Endothelial cell (in vitro differentiated cells): ENCODE measurements at regions not wholly inside any gene's neighbourhood (a gene's known extent, or its start where the extent isn't known, plus 50 kb on each side); places are given as distances from the start of the nearest gene placed in this dataset.
A peak's percentile ranks its signal among the peaks of the same experiment; 100 is the strongest.

Experiments used
- DNase-seq: peaks from one replicate; pipeline ENCODE4 v3.0.0; 2021; ENCODE audit warnings: low spot score
- H3K27ac Mint-ChIP-seq: one replicate; pipeline ENCODE4 v1.8.0; 2021; ENCODE audit warnings: mixed read lengths, inconsistent platforms; ENCODE audit not compliant: unreplicated experiment
- H3K27me3 Mint-ChIP-seq: one replicate; pipeline ENCODE4 v1.8.0; 2021; ENCODE audit warnings: mild to moderate bottlenecking, moderate library complexity, mixed read lengths, inconsistent platforms; ENCODE audit not compliant: unreplicated experiment
- H3K36me3 Mint-ChIP-seq: one replicate; pipeline ENCODE4 v1.8.0; 2021; ENCODE audit warnings: mild to moderate bottlenecking, low read depth, mixed read lengths, inconsistent platforms; ENCODE audit not compliant: unreplicated experiment
- H3K4me1 Mint-ChIP-seq: one replicate; pipeline ENCODE4 v1.8.0; 2021; ENCODE audit warnings: mild to moderate bottlenecking, mixed read lengths, inconsistent platforms; ENCODE audit not compliant: unreplicated experiment
- H3K4me3 Mint-ChIP-seq: one replicate; pipeline ENCODE4 v1.8.0; 2021; ENCODE audit warnings: mild to moderate bottlenecking, mixed read lengths, inconsistent platforms; ENCODE audit not compliant: unreplicated experiment
- H3K9me3 Mint-ChIP-seq: one replicate; pipeline ENCODE4 v1.8.0; 2021; ENCODE audit warnings: mixed read lengths, inconsistent platforms; ENCODE audit not compliant: unreplicated experiment
- TF ChIP-seq, protein P1 (sequence below): fragments of 200-600 bp; sonication (generic); IDR thresholded peaks from one replicate; pipeline ENCODE4 v1.5.0; 2021; ENCODE audit warnings: antibody characterized with exemption; ENCODE audit not compliant: unreplicated experiment

DNA sequence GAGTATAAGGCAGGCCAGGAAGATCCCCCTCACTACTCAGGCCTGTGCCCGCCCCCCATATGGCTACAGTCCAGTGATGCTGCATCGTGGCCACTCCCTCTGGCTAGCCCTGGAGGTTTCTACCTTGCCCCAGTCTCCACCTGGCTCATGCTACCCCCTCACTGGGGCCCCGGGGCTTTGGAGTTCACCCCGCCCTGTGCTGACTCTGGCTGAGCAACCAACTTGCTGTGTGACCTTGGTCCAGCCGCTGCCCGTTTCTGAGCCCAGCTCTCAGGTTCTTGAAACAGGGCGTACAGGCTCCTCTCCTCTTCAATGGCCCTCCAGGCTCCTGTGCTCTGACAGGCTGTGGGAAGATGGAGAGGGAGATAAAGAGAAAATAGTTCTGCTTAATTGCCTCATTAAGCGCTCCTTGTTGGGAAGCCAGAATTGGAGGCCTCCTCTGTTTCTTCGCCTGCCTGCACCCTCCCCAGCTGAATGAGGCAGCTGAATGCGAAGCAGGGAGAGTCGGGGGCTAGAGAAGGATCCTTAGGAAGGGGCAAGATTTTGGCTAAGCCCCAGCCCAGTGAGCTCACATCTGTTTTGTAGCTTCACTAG is 138.2 kb upstream of the NCOR2 start:
- Mint-ChIP-seq H3K4me1 (no peaks in the 10 kb centered on the region), H3K9me3 (no peaks in the 10 kb centered on the region), H3K27ac (no peak overlapping the region), H3K36me3 (peaks cover 3% of the 10 kb centered on the region), H3K4me3 (no peak overlapping the region), H3K27me3 (peaks cover 11% of the 10 kb centered on the region)
- DNase-seq, result no peak
- TF ChIP-seq, protein P1, sequence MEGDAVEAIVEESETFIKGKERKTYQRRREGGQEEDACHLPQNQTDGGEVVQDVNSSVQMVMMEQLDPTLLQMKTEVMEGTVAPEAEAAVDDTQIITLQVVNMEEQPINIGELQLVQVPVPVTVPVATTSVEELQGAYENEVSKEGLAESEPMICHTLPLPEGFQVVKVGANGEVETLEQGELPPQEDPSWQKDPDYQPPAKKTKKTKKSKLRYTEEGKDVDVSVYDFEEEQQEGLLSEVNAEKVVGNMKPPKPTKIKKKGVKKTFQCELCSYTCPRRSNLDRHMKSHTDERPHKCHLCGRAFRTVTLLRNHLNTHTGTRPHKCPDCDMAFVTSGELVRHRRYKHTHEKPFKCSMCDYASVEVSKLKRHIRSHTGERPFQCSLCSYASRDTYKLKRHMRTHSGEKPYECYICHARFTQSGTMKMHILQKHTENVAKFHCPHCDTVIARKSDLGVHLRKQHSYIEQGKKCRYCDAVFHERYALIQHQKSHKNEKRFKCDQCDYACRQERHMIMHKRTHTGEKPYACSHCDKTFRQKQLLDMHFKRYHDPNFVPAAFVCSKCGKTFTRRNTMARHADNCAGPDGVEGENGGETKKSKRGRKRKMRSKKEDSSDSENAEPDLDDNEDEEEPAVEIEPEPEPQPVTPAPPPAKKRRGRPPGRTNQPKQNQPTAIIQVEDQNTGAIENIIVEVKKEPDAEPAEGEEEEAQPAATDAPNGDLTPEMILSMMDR, result no peak

DNA sequence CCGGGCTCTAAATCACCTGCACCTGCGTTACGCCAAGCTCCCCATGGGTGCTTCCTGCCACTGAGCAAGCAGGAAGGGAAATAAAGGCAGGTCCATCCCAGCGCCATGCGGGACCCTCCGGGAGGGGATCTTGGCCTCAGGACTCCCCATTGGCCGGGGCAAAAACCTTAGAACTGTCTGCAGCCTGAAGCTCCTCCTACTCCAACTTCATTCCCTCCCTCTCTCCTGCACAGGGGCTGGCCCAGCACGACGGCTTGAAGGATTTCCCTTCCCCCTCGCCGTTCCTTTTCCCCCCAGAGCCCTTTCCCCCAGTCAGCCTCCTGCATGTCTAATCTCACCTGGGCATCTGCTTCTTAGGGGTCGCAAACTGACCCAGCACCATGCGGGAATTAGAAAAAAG is 137.2 kb upstream of the NCOR2 start:
- no peaks in the 10 kb centered on the region for H3K9me3 Mint-ChIP-seq
- H3K4me3 Mint-ChIP-seq, result no peak overlapping the region
- H3K4me1 Mint-ChIP-seq, result no peaks in the 10 kb centered on the region
- peaks cover 11% of the 10 kb centered on the region for H3K27me3 Mint-ChIP-seq
- no peak overlapping the region for H3K27ac Mint-ChIP-seq
- peaks cover 3% of the 10 kb centered on the region for H3K36me3 Mint-ChIP-seq
- DNase-seq, result no peak
- TF ChIP-seq, protein P1, result no peak

DNA sequence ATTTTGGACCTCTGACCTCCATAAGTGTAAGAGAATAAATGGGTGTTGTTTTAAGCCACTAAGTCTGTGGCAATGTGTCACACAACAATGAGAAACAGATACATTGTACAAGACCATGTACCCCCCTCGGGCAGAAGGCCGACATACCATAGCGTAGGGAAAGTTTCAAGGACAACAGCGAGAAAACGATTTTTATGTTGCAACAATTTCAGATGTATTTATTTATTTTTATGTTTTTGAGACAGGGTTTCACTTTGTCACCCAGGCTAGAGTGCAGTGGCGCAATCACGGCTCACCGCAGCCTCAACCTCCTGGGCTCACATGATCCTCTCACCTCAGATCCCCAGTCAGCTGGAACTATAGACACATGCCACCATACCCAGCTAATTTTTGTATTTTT is 136.4 kb upstream of the NCOR2 start:
- no peak for DNase-seq
- H3K4me3 Mint-ChIP-seq, result no peak overlapping the region
- H3K4me1 Mint-ChIP-seq, result no peaks in the 10 kb centered on the region
- no peak overlapping the region for H3K27ac Mint-ChIP-seq
- peaks cover 3% of the 10 kb centered on the region for H3K36me3 Mint-ChIP-seq
- H3K27me3 Mint-ChIP-seq, result peaks cover 9% of the 10 kb centered on the region
- no peaks in the 10 kb centered on the region for H3K9me3 Mint-ChIP-seq
- TF ChIP-seq, protein P1, result no peak

DNA sequence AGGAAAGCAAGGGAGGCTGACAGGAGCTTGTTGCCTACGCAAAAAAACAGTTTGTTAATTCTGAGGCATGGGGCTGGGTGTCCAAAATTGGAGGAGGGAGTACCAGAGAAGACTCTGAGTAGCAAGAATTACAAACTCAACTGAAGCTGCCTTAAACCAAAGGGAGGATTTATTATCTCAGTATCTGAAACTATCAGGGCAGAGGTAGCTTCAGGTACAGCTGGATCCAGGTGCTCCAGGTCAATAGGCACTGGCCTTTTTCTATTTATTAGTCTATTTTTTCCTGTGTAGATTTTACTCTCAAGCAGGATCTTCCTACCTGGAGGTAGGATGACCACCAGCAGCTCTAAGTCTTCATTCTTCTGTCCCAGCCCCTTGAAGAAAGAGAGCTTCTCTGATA is 135.3 kb upstream of the NCOR2 start:
- Mint-ChIP-seq H3K27ac (no peak overlapping the region), H3K9me3 (no peaks in the 10 kb centered on the region), H3K27me3 (peaks cover 5% of the 10 kb centered on the region), H3K4me3 (peak overlapping the region; percentile 49), H3K4me1 (no peaks in the 10 kb centered on the region), H3K36me3 (peaks cover 3% of the 10 kb centered on the region)
- TF ChIP-seq, protein P1, result no peak
- no peak for DNase-seq

DNA sequence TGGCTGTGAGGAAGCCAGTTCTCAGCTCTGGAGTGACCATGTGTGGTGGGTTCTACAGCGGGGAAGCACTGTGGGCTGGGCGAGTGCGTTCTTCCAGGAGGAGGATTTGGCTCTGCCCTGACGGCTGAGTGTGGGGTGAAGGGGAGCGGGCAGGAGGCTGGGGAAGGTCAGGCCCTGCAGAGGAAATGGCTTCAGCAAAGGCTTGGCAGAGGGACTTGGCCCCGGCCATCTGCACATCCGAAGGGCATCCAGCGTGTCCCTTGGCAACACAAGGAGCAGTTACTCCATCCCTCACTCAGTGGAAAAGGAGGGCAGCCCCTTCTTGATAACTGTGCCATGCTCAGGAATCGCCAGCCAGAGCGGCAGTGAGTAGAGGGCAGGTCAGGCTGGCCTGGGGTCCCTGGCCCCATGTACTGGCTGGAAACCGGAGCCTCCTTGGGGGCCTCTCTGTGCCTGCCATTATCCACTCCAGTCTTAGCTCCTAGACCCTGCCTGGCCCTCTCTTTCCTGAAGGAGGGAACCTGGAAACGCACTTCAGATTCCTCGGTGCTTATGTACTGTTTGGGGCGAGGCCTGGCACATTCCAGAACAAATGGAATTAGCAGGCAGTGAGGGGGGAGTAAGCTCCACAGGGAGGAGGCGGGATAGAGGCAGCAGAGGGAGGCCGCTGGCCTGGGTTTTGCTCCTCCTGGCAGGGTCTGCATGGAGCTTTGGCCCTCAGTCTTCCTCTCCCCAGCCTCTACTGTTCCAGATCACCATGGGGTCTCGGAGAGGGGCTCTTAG is 133.6 kb upstream of the NCOR2 start:
- TF ChIP-seq, protein P1, result no peak
- Mint-ChIP-seq H3K4me1 (no peaks in the 10 kb centered on the region), H3K4me3 (no peak overlapping the region), H3K27ac (no peak overlapping the region), H3K27me3 (peaks cover under 1% of the 10 kb centered on the region), H3K36me3 (peaks cover 3% of the 10 kb centered on the region), H3K9me3 (no peaks in the 10 kb centered on the region)
- no peak for DNase-seq
